ENCODE measurements at regions not wholly inside any gene's neighbourhood (a gene's known extent, or its start where the extent isn't known, plus 50 kb on each side); places are given as distances from the start of the nearest gene placed in this dataset.
A peak's percentile ranks its signal among the peaks of the same experiment; 100 is the strongest.
"Not testable (repeated sequence)": the region's sequence is repeated elsewhere in the genome, so short reads cannot be mapped to it uniquely, and the experiment has no call there.

GRCh38 chr7:121623130-121623872 lies 227.2 kb upstream of the FAM3C start:
- no CpG with 5 or more reads among the region's 6 CpGs for WGBS (ENCODE audit: insufficient coverage, insufficient read length)

GRCh38 chr7:121621937-121622336 lies 225.8 kb upstream of the FAM3C start:
- WGBS (ENCODE audit: insufficient coverage, insufficient read length): no CpG with 5 or more reads among the region's 4 CpGs

More at GRCh38 chr7:121623130-121623872, 227.2 kb upstream of the FAM3C start:
- Histone ChIP-seq H3K9me3 (ENCODE audit: control insufficient read depth, insufficient read depth, low read length) (no peaks in the 10 kb centered on the region), H3K27ac (ENCODE audit: low read length) (no peak overlapping the region), H3K36me3 (ENCODE audit: control insufficient read depth, insufficient read depth, low read length) (no peaks in the 10 kb centered on the region), H3K4me1 (ENCODE audit: control insufficient read depth, insufficient read depth, low read length) (peaks cover 2% of the 10 kb centered on the region; the same call in 1 of the 2 replicates), H3K27me3 (ENCODE audit: control insufficient read depth, insufficient read depth, low read length) (no peaks in the 10 kb centered on the region), H3K4me3 (ENCODE audit: low read length) (no peak overlapping the region)
- no peak for DNase-seq (ENCODE audit: low read depth, low spot score)

GRCh38 chr7:121620953-121621606 lies 225.0 kb upstream of the FAM3C start:
- Histone ChIP-seq H3K9me3 (ENCODE audit: control insufficient read depth, insufficient read depth, low read length) (no peaks in the 10 kb centered on the region), H3K4me3 (ENCODE audit: low read length) (no peak overlapping the region), H3K36me3 (ENCODE audit: control insufficient read depth, insufficient read depth, low read length) (no peaks in the 10 kb centered on the region), H3K4me1 (ENCODE audit: control insufficient read depth, insufficient read depth, low read length) (peaks cover 2% of the 10 kb centered on the region; the same call in 1 of the 2 replicates), H3K27ac (ENCODE audit: low read length) (no peak overlapping the region), H3K27me3 (ENCODE audit: control insufficient read depth, insufficient read depth, low read length) (no peaks in the 10 kb centered on the region)
- WGBS (ENCODE audit: insufficient coverage, insufficient read length): no CpG with 5 or more reads among the region's 11 CpGs
- peak; percentile 22 for DNase-seq (ENCODE audit: low read depth, low spot score)

More at GRCh38 chr7:121621937-121622336, 225.8 kb upstream of the FAM3C start:
- peaks cover 2% of the 10 kb centered on the region; the same call in 1 of the 2 replicates for H3K4me1 ChIP-seq (ENCODE audit: control insufficient read depth, insufficient read depth, low read length)
- H3K4me3 ChIP-seq (ENCODE audit: low read length): no peak overlapping the region
- H3K27me3 ChIP-seq (ENCODE audit: control insufficient read depth, insufficient read depth, low read length): no peaks in the 10 kb centered on the region
- H3K27ac ChIP-seq (ENCODE audit: low read length): no peak overlapping the region
- no peaks in the 10 kb centered on the region for H3K9me3 ChIP-seq (ENCODE audit: control insufficient read depth, insufficient read depth, low read length)
- H3K36me3 ChIP-seq (ENCODE audit: control insufficient read depth, insufficient read depth, low read length): no peaks in the 10 kb centered on the region
- DNase-seq (ENCODE audit: low read depth, low spot score): no peak

- H3K27ac ChIP-seq (ENCODE audit: low read length): no peak overlapping the region
Measured at GRCh38 chr7:121620206-121620605, 224.1 kb upstream of the FAM3C start.

GRCh38 chr7:121618182-121618581 lies 222.1 kb upstream of the FAM3C start:
- WGBS (ENCODE audit: insufficient coverage, insufficient read length): no CpG with 5 or more reads among the region's 2 CpGs
- DNase-seq (ENCODE audit: low read depth, low spot score): no peak

More at GRCh38 chr7:121620206-121620605, 224.1 kb upstream of the FAM3C start:
- Histone ChIP-seq H3K4me1 (ENCODE audit: control insufficient read depth, insufficient read depth, low read length) (peaks cover 2% of the 10 kb centered on the region; the same call in 1 of the 2 replicates), H3K4me3 (ENCODE audit: low read length) (no peak overlapping the region), H3K9me3 (ENCODE audit: control insufficient read depth, insufficient read depth, low read length) (no peaks in the 10 kb centered on the region), H3K36me3 (ENCODE audit: control insufficient read depth, insufficient read depth, low read length) (no peaks in the 10 kb centered on the region), H3K27me3 (ENCODE audit: control insufficient read depth, insufficient read depth, low read length) (no peaks in the 10 kb centered on the region)
- WGBS (ENCODE audit: insufficient coverage, insufficient read length): no CpG with 5 or more reads among the region's 3 CpGs
- DNase-seq (ENCODE audit: low read depth, low spot score): no peak

GRCh38 chr7:121610243-121610642 lies 214.1 kb upstream of the FAM3C start:
- no CpG with 5 or more reads among the region's 1 CpG for WGBS (ENCODE audit: insufficient coverage, insufficient read length)
- no peaks in the 10 kb centered on the region for H3K4me1 ChIP-seq (ENCODE audit: control insufficient read depth, insufficient read depth, low read length)
- H3K27ac ChIP-seq (ENCODE audit: low read length): no peak overlapping the region
- no peaks in the 10 kb centered on the region for H3K27me3 ChIP-seq (ENCODE audit: control insufficient read depth, insufficient read depth, low read length)
- H3K4me3 ChIP-seq (ENCODE audit: low read length): no peak overlapping the region
- no peaks in the 10 kb centered on the region for H3K36me3 ChIP-seq (ENCODE audit: control insufficient read depth, insufficient read depth, low read length)
- no peaks in the 10 kb centered on the region for H3K9me3 ChIP-seq (ENCODE audit: control insufficient read depth, insufficient read depth, low read length)
- DNase-seq (ENCODE audit: low read depth, low spot score): no peak

More at GRCh38 chr7:121618182-121618581, 222.1 kb upstream of the FAM3C start:
- H3K9me3 ChIP-seq (ENCODE audit: control insufficient read depth, insufficient read depth, low read length): no peaks in the 10 kb centered on the region
- peaks cover 2% of the 10 kb centered on the region; the same call in 1 of the 2 replicates for H3K4me1 ChIP-seq (ENCODE audit: control insufficient read depth, insufficient read depth, low read length)
- no peak overlapping the region for H3K27ac ChIP-seq (ENCODE audit: low read length)
- no peaks in the 10 kb centered on the region for H3K27me3 ChIP-seq (ENCODE audit: control insufficient read depth, insufficient read depth, low read length)
- no peaks in the 10 kb centered on the region for H3K36me3 ChIP-seq (ENCODE audit: control insufficient read depth, insufficient read depth, low read length)
- H3K4me3 ChIP-seq (ENCODE audit: low read length): no peak overlapping the region

GRCh38 chr7:121609208-121609607 lies 213.1 kb upstream of the FAM3C start:
- no peak for DNase-seq (ENCODE audit: low read depth, low spot score)
- Histone ChIP-seq H3K36me3 (ENCODE audit: control insufficient read depth, insufficient read depth, low read length) (no peaks in the 10 kb centered on the region), H3K27me3 (ENCODE audit: control insufficient read depth, insufficient read depth, low read length) (no peaks in the 10 kb centered on the region), H3K9me3 (ENCODE audit: control insufficient read depth, insufficient read depth, low read length) (no peaks in the 10 kb centered on the region), H3K27ac (ENCODE audit: low read length) (no peak overlapping the region), H3K4me3 (ENCODE audit: low read length) (no peak overlapping the region), H3K4me1 (ENCODE audit: control insufficient read depth, insufficient read depth, low read length) (no peaks in the 10 kb centered on the region)

GRCh38 chr7:121608785-121609184 lies 212.7 kb upstream of the FAM3C start:
- DNase-seq (ENCODE audit: low read depth, low spot score): no peak
- H3K4me3 ChIP-seq (ENCODE audit: low read length): no peak overlapping the region
- no peaks in the 10 kb centered on the region for H3K27me3 ChIP-seq (ENCODE audit: control insufficient read depth, insufficient read depth, low read length)
- no peaks in the 10 kb centered on the region for H3K4me1 ChIP-seq (ENCODE audit: control insufficient read depth, insufficient read depth, low read length)
- H3K9me3 ChIP-seq (ENCODE audit: control insufficient read depth, insufficient read depth, low read length): no peaks in the 10 kb centered on the region
- WGBS (ENCODE audit: insufficient coverage, insufficient read length): no CpG with 5 or more reads among the region's 6 CpGs
- H3K36me3 ChIP-seq (ENCODE audit: control insufficient read depth, insufficient read depth, low read length): no peaks in the 10 kb centered on the region
- no peak overlapping the region for H3K27ac ChIP-seq (ENCODE audit: low read length)

GRCh38 chr7:121608183-121608582 lies 212.1 kb upstream of the FAM3C start:
- H3K9me3 ChIP-seq (ENCODE audit: control insufficient read depth, insufficient read depth, low read length); H3K36me3 ChIP-seq (ENCODE audit: control insufficient read depth, insufficient read depth, low read length); H3K27me3 ChIP-seq (ENCODE audit: control insufficient read depth, insufficient read depth, low read length); H3K4me1 ChIP-seq (ENCODE audit: control insufficient read depth, insufficient read depth, low read length); H3K27ac ChIP-seq (ENCODE audit: low read length); DNase-seq (ENCODE audit: low read depth, low spot score); H3K4me3 ChIP-seq (ENCODE audit: low read length): not testable (repeated sequence)
- no CpG with 5 or more reads among the region's 2 CpGs for WGBS (ENCODE audit: insufficient coverage, insufficient read length)

- H3K9me3 ChIP-seq (ENCODE audit: control insufficient read depth, insufficient read depth, low read length): no peaks in the 10 kb centered on the region
- H3K27me3 ChIP-seq (ENCODE audit: control insufficient read depth, insufficient read depth, low read length): no peaks in the 10 kb centered on the region
- no peak for DNase-seq (ENCODE audit: low read depth, low spot score)
- H3K4me1 ChIP-seq (ENCODE audit: control insufficient read depth, insufficient read depth, low read length): no peaks in the 10 kb centered on the region
- no peaks in the 10 kb centered on the region for H3K36me3 ChIP-seq (ENCODE audit: control insufficient read depth, insufficient read depth, low read length)
- H3K4me3 ChIP-seq (ENCODE audit: low read length): no peak overlapping the region
- H3K27ac ChIP-seq (ENCODE audit: low read length): no peak overlapping the region
- no CpG with 5 or more reads among the region's 3 CpGs for WGBS (ENCODE audit: insufficient coverage, insufficient read length)
Measured at GRCh38 chr7:121605317-121605680, 209.2 kb upstream of the FAM3C start.

Data from iPS DF 6.9 (cell line).